ENCODE measurements at regions not wholly inside any gene's neighbourhood (a gene's known extent, or its start where the extent isn't known, plus 50 kb on each side); places are given as distances from the start of the nearest gene placed in this dataset.

DNA sequence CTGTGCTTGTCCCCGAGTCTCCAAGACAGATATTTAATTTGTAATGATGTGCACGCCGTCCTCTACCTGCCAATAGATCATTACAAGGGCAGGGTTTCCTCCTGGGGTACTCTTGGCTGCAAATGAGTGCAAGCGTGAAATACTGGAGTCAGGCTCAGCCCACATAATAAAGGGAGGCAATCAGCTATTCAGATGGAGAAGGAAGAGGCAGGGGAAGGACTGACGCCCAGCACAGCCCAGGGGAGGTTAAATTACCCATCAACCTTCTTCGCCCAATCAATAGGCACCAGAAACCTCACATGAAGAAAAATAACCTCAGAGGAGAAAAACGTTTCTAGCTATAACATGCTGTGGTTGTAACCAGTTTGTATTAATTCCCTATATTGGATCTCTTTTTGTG, 544.9 kb upstream of the ADARB2 start:
- H3K4me1 ChIP-seq: no peaks in the 10 kb centered on the region
- no peak overlapping the region for H3K4me3 ChIP-seq
- TF ChIP-seq POLR2A (IDR thresholded peaks at IDR 0.05) (no peak), POLR2AphosphoS5 (IDR thresholded peaks at IDR 0.05) (no peak)
- TF ChIP-seq, protein P1, sequence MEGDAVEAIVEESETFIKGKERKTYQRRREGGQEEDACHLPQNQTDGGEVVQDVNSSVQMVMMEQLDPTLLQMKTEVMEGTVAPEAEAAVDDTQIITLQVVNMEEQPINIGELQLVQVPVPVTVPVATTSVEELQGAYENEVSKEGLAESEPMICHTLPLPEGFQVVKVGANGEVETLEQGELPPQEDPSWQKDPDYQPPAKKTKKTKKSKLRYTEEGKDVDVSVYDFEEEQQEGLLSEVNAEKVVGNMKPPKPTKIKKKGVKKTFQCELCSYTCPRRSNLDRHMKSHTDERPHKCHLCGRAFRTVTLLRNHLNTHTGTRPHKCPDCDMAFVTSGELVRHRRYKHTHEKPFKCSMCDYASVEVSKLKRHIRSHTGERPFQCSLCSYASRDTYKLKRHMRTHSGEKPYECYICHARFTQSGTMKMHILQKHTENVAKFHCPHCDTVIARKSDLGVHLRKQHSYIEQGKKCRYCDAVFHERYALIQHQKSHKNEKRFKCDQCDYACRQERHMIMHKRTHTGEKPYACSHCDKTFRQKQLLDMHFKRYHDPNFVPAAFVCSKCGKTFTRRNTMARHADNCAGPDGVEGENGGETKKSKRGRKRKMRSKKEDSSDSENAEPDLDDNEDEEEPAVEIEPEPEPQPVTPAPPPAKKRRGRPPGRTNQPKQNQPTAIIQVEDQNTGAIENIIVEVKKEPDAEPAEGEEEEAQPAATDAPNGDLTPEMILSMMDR (IDR thresholded peaks at IDR 0.05 in 8 of 11, conservative IDR thresholded peaks at IDR 0.05 in 3 of 11): no peak
- H3K36me3 ChIP-seq: no peaks in the 10 kb centered on the region
- no peaks in the 10 kb centered on the region for H3K9me3 ChIP-seq
- no peaks in the 10 kb centered on the region for H3K27me3 ChIP-seq (replicated peaks in 1 of 7)
- no peak for DNase-seq
- intact Hi-C loops (cut with DNase I; ENCODE audit: low total_unique reads): no loop called here
- WGBS, 5 donors: 56 to 66% (median 58%) methylated on average over 7 of the region's 7 CpGs
- no peak overlapping the region for H3K27ac ChIP-seq

DNA sequence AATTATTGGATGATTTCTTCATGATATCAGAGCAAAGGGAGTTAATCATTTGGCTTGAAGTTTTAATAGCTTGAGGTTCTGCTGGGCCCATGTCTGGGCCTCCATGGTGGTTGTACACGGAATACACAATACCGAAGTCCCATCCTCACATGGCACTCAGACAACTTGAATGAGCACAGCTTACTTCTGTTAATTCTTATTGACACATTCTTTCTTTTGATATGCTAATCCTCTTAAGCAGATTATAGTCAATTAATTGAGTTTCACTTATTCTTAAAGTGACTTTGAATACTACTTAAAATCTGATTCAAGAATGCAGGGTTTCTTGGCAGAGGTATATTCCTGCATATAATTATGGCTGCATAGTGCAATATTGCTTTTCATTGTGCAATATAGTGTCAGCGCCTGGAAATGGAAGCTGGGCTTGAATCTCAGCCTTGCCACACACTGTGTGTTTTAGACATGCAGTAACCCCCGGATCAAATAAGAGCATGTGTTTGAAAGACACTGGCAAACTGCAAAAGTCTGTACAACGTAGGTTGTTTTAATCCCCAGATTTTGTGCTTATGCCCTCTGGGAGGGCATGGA, 543.5 kb upstream of the ADARB2 start:
- no peak for DNase-seq
- intact Hi-C loops (cut with DNase I; ENCODE audit: low total_unique reads): no loop called here
- no peak for TF ChIP-seq POLR2A (IDR thresholded peaks at IDR 0.05)
- TF ChIP-seq POLR2AphosphoS5 (IDR thresholded peaks at IDR 0.05): no peak
- TF ChIP-seq, protein P1 (IDR thresholded peaks at IDR 0.05 in 8 of 11, conservative IDR thresholded peaks at IDR 0.05 in 3 of 11): no peak
- no peaks in the 10 kb centered on the region for H3K4me1 ChIP-seq
- WGBS, 5 donors: 80 to 92% (median 84%) methylated on average over 5 of the region's 5 CpGs
- H3K4me3 ChIP-seq: no peak overlapping the region
- H3K36me3 ChIP-seq: no peaks in the 10 kb centered on the region
- no peak overlapping the region for H3K27ac ChIP-seq
- peaks cover 0 to 5% (median 0%) of the 10 kb centered on the region in 8 donors for H3K9me3 ChIP-seq
- no peaks in the 10 kb centered on the region for H3K27me3 ChIP-seq (replicated peaks in 1 of 7)

DNA sequence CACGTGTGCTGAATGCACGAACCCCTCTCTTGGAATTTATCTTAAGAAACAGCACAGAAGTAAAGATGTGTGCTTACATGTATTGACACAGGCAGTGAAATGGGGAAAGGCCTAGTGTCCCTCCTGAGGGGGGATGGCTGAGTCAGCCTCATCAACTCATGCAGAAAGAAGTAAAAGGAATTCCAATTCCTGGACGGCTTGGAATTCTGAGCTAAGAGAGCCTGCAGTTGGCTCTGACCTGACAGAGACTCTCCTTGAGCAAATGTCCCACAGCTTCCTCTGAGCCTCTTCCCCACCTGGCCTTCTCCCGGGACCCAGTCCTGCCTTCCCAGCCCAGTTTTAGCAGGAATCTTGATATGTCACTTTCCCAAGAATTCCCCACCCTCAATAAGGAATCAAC, 542.4 kb upstream of the ADARB2 start:
- Histone ChIP-seq H3K27me3 (replicated peaks in 1 of 7) (no peaks in the 10 kb centered on the region), H3K27ac (no peak overlapping the region), H3K9me3 (peaks cover 0 to 14% (median 9%) of the 10 kb centered on the region in 8 donors), H3K4me1 (no peaks in the 10 kb centered on the region), H3K4me3 (no peak overlapping the region), H3K36me3 (no peaks in the 10 kb centered on the region)
- WGBS, 5 donors: 65 to 85% (median 74%) methylated on average over 4 of the region's 4 CpGs
- intact Hi-C loops (cut with DNase I; ENCODE audit: low total_unique reads): no loop called here
- DNase-seq: no peak
- no peak for TF ChIP-seq POLR2AphosphoS5 (IDR thresholded peaks at IDR 0.05)
- TF ChIP-seq, protein P1 (IDR thresholded peaks at IDR 0.05 in 8 of 11, conservative IDR thresholded peaks at IDR 0.05 in 3 of 11): no peak
- no peak for TF ChIP-seq POLR2A (IDR thresholded peaks at IDR 0.05)

DNA sequence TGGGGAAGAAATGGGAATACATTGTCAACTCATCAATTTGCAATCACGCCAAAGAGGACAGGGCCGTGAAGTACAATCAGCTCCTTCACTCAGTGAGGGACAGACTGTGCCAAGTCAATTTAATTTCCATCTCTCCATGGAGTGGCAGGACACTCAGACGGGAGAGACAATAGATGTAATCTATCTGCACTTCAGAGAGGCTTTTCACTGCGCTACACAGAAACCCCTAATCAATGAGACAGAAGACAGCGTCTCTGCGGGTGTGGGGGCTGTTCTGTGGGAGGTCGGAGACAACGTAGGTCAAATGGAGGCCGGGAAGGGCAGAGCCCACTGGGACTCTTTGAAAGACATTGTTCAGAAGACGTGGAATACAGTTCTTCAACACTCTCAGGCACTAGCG, 541.0 kb upstream of the ADARB2 start:
- Histone ChIP-seq H3K27ac (no peak overlapping the region), H3K27me3 (replicated peaks in 1 of 7) (no peaks in the 10 kb centered on the region), H3K36me3 (no peaks in the 10 kb centered on the region), H3K4me1 (no peaks in the 10 kb centered on the region), H3K9me3 (peaks cover 0 to 26% (median 21%) of the 10 kb centered on the region in 8 donors), H3K4me3 (no peak overlapping the region)
- no peak for DNase-seq
- 75 to 81% (median 77%) methylated on average over 11 of the region's 11 CpGs for WGBS, 5 donors
- no peak for TF ChIP-seq POLR2AphosphoS5 (IDR thresholded peaks at IDR 0.05)
- TF ChIP-seq, protein P1 (IDR thresholded peaks at IDR 0.05 in 8 of 11, conservative IDR thresholded peaks at IDR 0.05 in 3 of 11): no peak
- TF ChIP-seq POLR2A (IDR thresholded peaks at IDR 0.05): no peak
- intact Hi-C loops (cut with DNase I; ENCODE audit: low total_unique reads): no loop called here

All from spleen (tissue), 11 donors.